ENCODE measurements at regions not wholly inside any gene's neighbourhood (a gene's known extent, or its start where the extent isn't known, plus 50 kb on each side); places are given as distances from the start of the nearest gene placed in this dataset.

- TF ChIP-seq, protein P1, sequence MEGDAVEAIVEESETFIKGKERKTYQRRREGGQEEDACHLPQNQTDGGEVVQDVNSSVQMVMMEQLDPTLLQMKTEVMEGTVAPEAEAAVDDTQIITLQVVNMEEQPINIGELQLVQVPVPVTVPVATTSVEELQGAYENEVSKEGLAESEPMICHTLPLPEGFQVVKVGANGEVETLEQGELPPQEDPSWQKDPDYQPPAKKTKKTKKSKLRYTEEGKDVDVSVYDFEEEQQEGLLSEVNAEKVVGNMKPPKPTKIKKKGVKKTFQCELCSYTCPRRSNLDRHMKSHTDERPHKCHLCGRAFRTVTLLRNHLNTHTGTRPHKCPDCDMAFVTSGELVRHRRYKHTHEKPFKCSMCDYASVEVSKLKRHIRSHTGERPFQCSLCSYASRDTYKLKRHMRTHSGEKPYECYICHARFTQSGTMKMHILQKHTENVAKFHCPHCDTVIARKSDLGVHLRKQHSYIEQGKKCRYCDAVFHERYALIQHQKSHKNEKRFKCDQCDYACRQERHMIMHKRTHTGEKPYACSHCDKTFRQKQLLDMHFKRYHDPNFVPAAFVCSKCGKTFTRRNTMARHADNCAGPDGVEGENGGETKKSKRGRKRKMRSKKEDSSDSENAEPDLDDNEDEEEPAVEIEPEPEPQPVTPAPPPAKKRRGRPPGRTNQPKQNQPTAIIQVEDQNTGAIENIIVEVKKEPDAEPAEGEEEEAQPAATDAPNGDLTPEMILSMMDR (IDR thresholded peaks at IDR 0.05; ENCODE audit: poor library complexity, severe bottlenecking), result no peak
- TF ChIP-seq EZH2 (IDR thresholded peaks at IDR 0.05; ENCODE audit: borderline replicate concordance, insufficient read depth, low read length, poor library complexity, severe bottlenecking), result no peak
Observed at GRCh38 chr5:63135291-63135690, 556.7 kb downstream of the LRRC70 start.
